ENCODE measurements at regions not wholly inside any gene's neighbourhood (a gene's known extent, or its start where the extent isn't known, plus 50 kb on each side); places are given as distances from the start of the nearest gene placed in this dataset.

- Mint-ChIP-seq H3K27me3 (ENCODE audit: low read depth) (no peaks in the 10 kb centered on the region), H3K4me3 (no peak overlapping the region), H3K9me3 (no peaks in the 10 kb centered on the region), H3K36me3 (ENCODE audit: low read depth) (no peaks in the 10 kb centered on the region), H3K27ac (no peak overlapping the region), H3K4me1 (ENCODE audit: low read depth) (no peaks in the 10 kb centered on the region)
Measured at GRCh38 chr4:85298037-85298436, 176.9 kb upstream of the ARHGAP24 start.

- no peaks in the 10 kb centered on the region for H3K9me3 Mint-ChIP-seq
- H3K4me3 Mint-ChIP-seq: no peak overlapping the region
- H3K27me3 Mint-ChIP-seq (ENCODE audit: low read depth): no peaks in the 10 kb centered on the region
- H3K4me1 Mint-ChIP-seq (ENCODE audit: low read depth): no peaks in the 10 kb centered on the region
- H3K36me3 Mint-ChIP-seq (ENCODE audit: low read depth): no peaks in the 10 kb centered on the region
- no peak overlapping the region for H3K27ac Mint-ChIP-seq
Measured at GRCh38 chr4:85302193-85302736, 172.7 kb upstream of the ARHGAP24 start.

- no peaks in the 10 kb centered on the region for H3K27me3 Mint-ChIP-seq (ENCODE audit: low read depth)
- H3K4me3 Mint-ChIP-seq: no peak overlapping the region
- H3K27ac Mint-ChIP-seq: no peak overlapping the region
- H3K4me1 Mint-ChIP-seq (ENCODE audit: low read depth): no peaks in the 10 kb centered on the region
- no peaks in the 10 kb centered on the region for H3K9me3 Mint-ChIP-seq
- no peaks in the 10 kb centered on the region for H3K36me3 Mint-ChIP-seq (ENCODE audit: low read depth)
Measured at GRCh38 chr4:85302756-85303155, 172.2 kb upstream of the ARHGAP24 start.

GRCh38 chr4:85318415-85318814 is 156.5 kb upstream of the ARHGAP24 start:
- Mint-ChIP-seq H3K36me3 (ENCODE audit: low read depth) (no peaks in the 10 kb centered on the region), H3K4me1 (ENCODE audit: low read depth) (no peaks in the 10 kb centered on the region), H3K4me3 (no peak overlapping the region), H3K27me3 (ENCODE audit: low read depth) (no peaks in the 10 kb centered on the region), H3K27ac (no peak overlapping the region), H3K9me3 (peaks cover 5% of the 10 kb centered on the region)

- H3K36me3 Mint-ChIP-seq (ENCODE audit: low read depth): no peaks in the 10 kb centered on the region
Measured at GRCh38 chr4:85358831-85359230, 116.1 kb upstream of the ARHGAP24 start.

GRCh38 chr4:85362550-85362949 is 112.4 kb upstream of the ARHGAP24 start:
- no peaks in the 10 kb centered on the region for H3K9me3 Mint-ChIP-seq
- no peaks in the 10 kb centered on the region for H3K4me1 Mint-ChIP-seq (ENCODE audit: low read depth)
- H3K36me3 Mint-ChIP-seq (ENCODE audit: low read depth): no peaks in the 10 kb centered on the region
- no peak overlapping the region for H3K27ac Mint-ChIP-seq
- no peak overlapping the region for H3K4me3 Mint-ChIP-seq
- H3K27me3 Mint-ChIP-seq (ENCODE audit: low read depth): no peaks in the 10 kb centered on the region

More at GRCh38 chr4:85358831-85359230, 116.1 kb upstream of the ARHGAP24 start:
- Mint-ChIP-seq H3K27me3 (ENCODE audit: low read depth) (no peaks in the 10 kb centered on the region), H3K4me3 (no peak overlapping the region), H3K27ac (no peak overlapping the region), H3K9me3 (no peaks in the 10 kb centered on the region), H3K4me1 (ENCODE audit: low read depth) (no peaks in the 10 kb centered on the region)

- Mint-ChIP-seq H3K4me1 (ENCODE audit: low read depth) (no peaks in the 10 kb centered on the region), H3K9me3 (no peaks in the 10 kb centered on the region), H3K27ac (no peak overlapping the region), H3K36me3 (ENCODE audit: low read depth) (no peaks in the 10 kb centered on the region), H3K27me3 (ENCODE audit: low read depth) (no peaks in the 10 kb centered on the region), H3K4me3 (no peak overlapping the region)
Measured at GRCh38 chr4:85367815-85368214, 107.1 kb upstream of the ARHGAP24 start.

GRCh38 chr4:85368240-85368639 is 106.7 kb upstream of the ARHGAP24 start:
- H3K9me3 Mint-ChIP-seq: no peaks in the 10 kb centered on the region
- no peak overlapping the region for H3K27ac Mint-ChIP-seq
- H3K27me3 Mint-ChIP-seq (ENCODE audit: low read depth): no peaks in the 10 kb centered on the region
- no peak overlapping the region for H3K4me3 Mint-ChIP-seq
- H3K36me3 Mint-ChIP-seq (ENCODE audit: low read depth): no peaks in the 10 kb centered on the region
- no peaks in the 10 kb centered on the region for H3K4me1 Mint-ChIP-seq (ENCODE audit: low read depth)

GRCh38 chr4:85368932-85369331 is 106.0 kb upstream of the ARHGAP24 start:
- Mint-ChIP-seq H3K27ac (no peak overlapping the region), H3K36me3 (ENCODE audit: low read depth) (no peaks in the 10 kb centered on the region), H3K9me3 (no peaks in the 10 kb centered on the region), H3K4me3 (no peak overlapping the region), H3K4me1 (ENCODE audit: low read depth) (no peaks in the 10 kb centered on the region), H3K27me3 (ENCODE audit: low read depth) (no peaks in the 10 kb centered on the region)

- Mint-ChIP-seq H3K36me3 (ENCODE audit: low read depth) (no peaks in the 10 kb centered on the region), H3K4me1 (ENCODE audit: low read depth) (no peaks in the 10 kb centered on the region), H3K27me3 (ENCODE audit: low read depth) (no peaks in the 10 kb centered on the region), H3K9me3 (no peaks in the 10 kb centered on the region), H3K4me3 (no peak overlapping the region), H3K27ac (no peak overlapping the region)
Measured at GRCh38 chr4:85369703-85370380, 105.1 kb upstream of the ARHGAP24 start.

- Mint-ChIP-seq H3K27ac (no peak overlapping the region), H3K9me3 (no peaks in the 10 kb centered on the region), H3K4me3 (no peak overlapping the region), H3K36me3 (ENCODE audit: low read depth) (no peaks in the 10 kb centered on the region), H3K27me3 (ENCODE audit: low read depth) (no peaks in the 10 kb centered on the region), H3K4me1 (ENCODE audit: low read depth) (no peaks in the 10 kb centered on the region)
Measured at GRCh38 chr4:85370400-85371032, 104.4 kb upstream of the ARHGAP24 start.

GRCh38 chr4:85372966-85373365 is 102.0 kb upstream of the ARHGAP24 start:
- Mint-ChIP-seq H3K4me1 (ENCODE audit: low read depth) (no peaks in the 10 kb centered on the region), H3K9me3 (no peaks in the 10 kb centered on the region), H3K27me3 (ENCODE audit: low read depth) (no peaks in the 10 kb centered on the region), H3K36me3 (ENCODE audit: low read depth) (no peaks in the 10 kb centered on the region), H3K27ac (no peak overlapping the region), H3K4me3 (no peak overlapping the region)

- Mint-ChIP-seq H3K36me3 (ENCODE audit: low read depth) (no peaks in the 10 kb centered on the region), H3K9me3 (no peaks in the 10 kb centered on the region), H3K4me3 (no peak overlapping the region), H3K4me1 (ENCODE audit: low read depth) (no peaks in the 10 kb centered on the region), H3K27ac (no peak overlapping the region), H3K27me3 (ENCODE audit: low read depth) (no peaks in the 10 kb centered on the region)
Measured at GRCh38 chr4:85376285-85376684, 98.7 kb upstream of the ARHGAP24 start.

GRCh38 chr4:85381968-85382367 is 93.0 kb upstream of the ARHGAP24 start:
- H3K27ac Mint-ChIP-seq: no peak overlapping the region
- no peaks in the 10 kb centered on the region for H3K27me3 Mint-ChIP-seq (ENCODE audit: low read depth)
- no peaks in the 10 kb centered on the region for H3K36me3 Mint-ChIP-seq (ENCODE audit: low read depth)
- no peak overlapping the region for H3K4me3 Mint-ChIP-seq
- no peaks in the 10 kb centered on the region for H3K4me1 Mint-ChIP-seq (ENCODE audit: low read depth)
- no peaks in the 10 kb centered on the region for H3K9me3 Mint-ChIP-seq

GRCh38 chr4:85391071-85391470 is 83.9 kb upstream of the ARHGAP24 start:
- Mint-ChIP-seq H3K9me3 (no peaks in the 10 kb centered on the region), H3K4me3 (no peak overlapping the region), H3K36me3 (ENCODE audit: low read depth) (no peaks in the 10 kb centered on the region), H3K4me1 (ENCODE audit: low read depth) (no peaks in the 10 kb centered on the region), H3K27ac (no peak overlapping the region), H3K27me3 (ENCODE audit: low read depth) (no peaks in the 10 kb centered on the region)
